Stimulated activated CD4-positive, alpha-beta T cell treated with anti-CD3 and anti-CD28 coated beads, Interleukin-1b, Interleukin-23, amount 100 ng/mL, for 1 hour (primary cell): ENCODE measurements at regions not wholly inside any gene's neighbourhood (a gene's known extent, or its start where the extent isn't known, plus 50 kb on each side); places are given as distances from the start of the nearest gene placed in this dataset.
"Not testable (repeated sequence)": the region's sequence is repeated elsewhere in the genome, so short reads cannot be mapped to it uniquely, and the experiment has no call there.

Experiments used
- DNase-seq, 2 donors: peaks; one replicate each; pipeline ENCODE4 v3.0.0-alpha.2; 2020; ENCODE audit warnings: low read depth in 2 of 2

DNA sequence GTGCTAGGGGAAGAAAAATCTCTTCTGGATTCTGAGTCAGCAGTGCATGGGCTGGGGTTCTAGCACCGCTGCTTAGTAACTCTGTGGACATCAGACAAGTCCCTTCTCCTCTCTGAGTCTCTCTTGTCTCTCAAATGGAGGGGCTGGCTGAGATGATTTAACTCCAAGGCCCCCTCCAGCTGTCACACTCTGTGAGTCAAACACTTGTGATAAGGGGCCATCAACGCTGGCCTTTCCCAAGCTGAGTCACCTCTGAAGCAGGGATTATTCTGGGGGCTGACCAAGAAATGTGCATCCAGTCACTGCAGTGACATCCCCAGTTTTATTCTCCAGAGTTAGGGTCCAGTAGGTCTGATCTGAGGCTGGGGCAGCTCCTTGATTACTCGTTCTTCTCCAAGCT lies 110.4 kb upstream of the ZNF462 start:
- DNase-seq = no peak

DNA sequence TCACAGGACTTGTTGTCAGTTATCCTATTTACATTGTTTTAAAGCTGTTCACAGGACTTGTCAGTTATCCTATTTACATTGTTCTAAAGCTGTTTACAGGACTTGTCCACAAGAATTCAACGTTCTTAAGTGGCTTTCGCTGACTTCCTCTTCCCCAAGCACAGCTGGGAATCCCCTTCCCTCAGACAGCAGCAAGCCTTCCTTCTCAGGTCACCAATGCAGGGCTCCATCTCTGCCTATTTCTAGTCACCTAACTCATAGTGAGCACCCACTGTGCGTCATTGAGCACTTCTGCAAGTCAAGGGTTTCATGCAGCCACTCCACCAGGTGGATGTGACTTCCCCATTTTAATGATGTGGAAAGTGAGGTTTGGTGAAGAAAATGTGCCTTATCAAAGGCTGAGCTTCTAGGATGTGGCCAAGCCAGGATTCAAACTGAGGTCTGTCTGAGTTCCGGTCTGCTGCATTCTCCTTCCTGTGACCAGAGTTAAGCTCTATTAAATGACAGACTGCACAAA lies 109.8 kb upstream of the ZNF462 start:
- DNase-seq = no peak

DNA sequence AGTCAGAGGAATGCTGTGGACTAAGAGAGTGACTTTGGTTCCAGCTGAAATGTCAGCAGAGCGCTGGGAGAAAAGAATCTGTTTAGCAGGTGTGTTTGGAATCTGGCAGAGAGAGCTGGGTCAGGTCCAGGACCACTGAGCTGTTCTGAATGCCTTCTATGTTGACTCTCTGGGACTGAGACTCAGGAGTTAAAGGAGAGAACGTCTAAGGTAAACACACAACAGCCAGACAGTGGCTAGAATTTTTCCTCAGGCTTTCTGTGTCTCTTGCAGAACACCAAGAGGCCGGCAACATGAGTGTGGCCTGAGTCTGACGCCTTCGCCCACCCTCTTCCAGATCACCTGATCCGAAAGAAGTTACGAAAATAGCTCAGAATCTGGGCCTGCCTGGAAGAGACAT lies 107.2 kb upstream of the ZNF462 start:
- no peak for DNase-seq

DNA sequence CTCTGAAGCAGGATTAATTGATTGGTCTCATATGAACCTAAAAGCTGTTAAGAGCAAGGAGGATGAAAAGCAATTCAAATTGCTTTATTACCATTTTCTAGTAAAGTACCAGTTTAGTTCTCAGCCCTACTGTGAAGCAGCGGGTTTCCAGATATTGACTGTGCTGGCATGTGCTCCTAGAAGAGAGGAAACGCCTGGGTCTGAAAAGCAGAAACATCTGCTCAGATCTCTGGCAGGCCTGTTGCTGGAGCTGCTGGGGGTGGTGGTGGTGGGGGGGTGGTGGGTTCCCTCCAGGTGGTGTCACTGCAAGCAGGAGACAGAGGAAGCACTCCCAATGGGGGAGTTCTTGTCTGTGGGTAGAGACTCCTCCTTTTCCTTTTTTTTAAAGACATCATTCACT lies 105.5 kb upstream of the ZNF462 start:
- no peak for DNase-seq

DNA sequence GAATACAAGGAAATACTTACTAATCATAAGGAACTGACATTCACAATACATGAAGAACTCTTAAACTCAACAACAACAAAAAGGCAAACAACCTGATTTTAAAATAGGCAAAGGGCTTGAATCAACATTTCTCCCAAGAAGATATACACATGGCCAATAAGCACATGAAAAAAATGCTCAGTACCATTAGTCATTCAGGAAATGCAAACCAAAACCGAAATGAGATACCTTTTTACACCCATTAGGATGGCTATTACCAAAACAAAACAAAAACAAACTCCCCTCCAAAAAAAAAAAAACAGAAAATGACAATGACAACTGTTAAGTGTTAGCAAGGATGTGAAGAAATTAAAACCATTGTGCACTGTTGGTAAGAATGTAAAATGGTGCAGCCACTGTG lies 104.1 kb upstream of the ZNF462 start:
- DNase-seq = no peak

DNA sequence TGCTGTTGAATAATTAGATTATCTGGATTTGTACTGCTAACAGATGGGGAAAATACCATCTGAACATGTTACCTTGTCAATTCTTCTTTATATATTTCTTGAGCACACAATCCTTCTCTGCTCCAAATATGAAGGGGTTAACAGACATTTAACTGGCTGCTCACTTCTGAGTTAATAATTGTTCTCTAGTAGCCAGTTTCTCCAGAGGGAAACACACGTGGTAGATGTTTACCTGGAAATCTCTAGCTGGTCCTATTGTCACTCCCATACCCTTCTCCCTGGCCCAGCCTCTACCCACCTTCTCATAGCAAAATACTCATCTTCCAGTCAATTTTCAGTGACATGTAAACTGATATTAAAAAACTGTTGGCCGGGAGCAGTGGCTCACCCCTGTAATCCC lies 101.5 kb upstream of the ZNF462 start:
- DNase-seq = no peak

DNA sequence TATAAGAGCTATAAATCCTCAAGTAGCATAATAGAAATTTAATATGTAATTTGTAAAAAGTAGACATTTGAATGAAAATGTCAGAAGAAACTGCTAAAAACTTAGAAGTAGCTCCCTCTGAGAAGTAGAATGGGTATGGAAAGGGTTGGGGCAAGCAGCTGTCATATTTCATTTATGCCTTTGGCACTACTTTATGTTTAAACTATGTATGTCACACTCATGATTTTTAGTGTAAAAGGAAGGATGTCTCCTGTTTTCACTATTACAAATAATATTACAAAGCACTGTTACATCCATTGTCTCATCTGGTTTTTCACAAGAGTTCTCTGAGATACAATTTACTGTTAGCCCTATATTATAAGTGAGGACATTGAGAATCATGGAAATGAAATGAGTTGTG lies 96.3 kb upstream of the ZNF462 start:
- no peak for DNase-seq

DNA sequence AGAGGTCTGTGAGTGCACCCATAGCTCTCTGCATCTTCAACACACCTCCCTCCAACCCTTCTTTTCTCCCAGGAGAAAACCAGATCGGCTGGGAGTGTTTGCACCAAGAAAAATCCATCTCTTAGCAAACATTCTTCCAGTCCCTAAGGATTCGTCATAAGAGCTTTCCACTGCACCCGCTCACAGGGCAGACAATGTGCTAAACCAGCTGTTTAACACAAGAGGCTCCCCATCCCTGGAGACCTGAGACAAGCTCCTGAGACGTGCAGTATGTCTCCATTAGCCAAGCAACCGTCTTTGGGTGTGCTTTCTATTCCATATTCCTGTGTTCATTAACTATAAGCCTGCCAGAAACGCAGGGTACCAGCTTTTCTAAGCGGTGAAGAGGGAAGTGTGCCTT lies 93.6 kb upstream of the ZNF462 start:
- DNase-seq = no peak

DNA sequence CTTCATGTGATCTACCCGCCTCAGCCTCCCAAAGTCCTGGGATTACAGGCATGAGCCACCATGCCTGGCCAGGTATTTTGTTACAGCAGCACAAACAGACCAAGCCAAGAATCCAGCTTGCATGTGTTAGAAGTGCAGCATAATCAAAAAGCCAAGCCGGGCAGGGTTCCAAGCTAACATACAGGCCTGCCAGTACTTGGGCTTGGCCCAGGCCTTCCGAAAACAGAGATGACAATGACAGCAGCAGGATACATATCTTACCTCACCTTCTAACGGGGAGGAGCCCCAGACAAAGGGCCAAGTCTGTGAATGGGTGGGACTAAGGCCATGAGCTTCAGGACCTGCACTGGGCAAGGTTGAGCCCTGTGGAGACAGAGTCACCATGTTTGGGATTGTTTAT lies 91.4 kb upstream of the ZNF462 start:
- no peak for DNase-seq

DNA sequence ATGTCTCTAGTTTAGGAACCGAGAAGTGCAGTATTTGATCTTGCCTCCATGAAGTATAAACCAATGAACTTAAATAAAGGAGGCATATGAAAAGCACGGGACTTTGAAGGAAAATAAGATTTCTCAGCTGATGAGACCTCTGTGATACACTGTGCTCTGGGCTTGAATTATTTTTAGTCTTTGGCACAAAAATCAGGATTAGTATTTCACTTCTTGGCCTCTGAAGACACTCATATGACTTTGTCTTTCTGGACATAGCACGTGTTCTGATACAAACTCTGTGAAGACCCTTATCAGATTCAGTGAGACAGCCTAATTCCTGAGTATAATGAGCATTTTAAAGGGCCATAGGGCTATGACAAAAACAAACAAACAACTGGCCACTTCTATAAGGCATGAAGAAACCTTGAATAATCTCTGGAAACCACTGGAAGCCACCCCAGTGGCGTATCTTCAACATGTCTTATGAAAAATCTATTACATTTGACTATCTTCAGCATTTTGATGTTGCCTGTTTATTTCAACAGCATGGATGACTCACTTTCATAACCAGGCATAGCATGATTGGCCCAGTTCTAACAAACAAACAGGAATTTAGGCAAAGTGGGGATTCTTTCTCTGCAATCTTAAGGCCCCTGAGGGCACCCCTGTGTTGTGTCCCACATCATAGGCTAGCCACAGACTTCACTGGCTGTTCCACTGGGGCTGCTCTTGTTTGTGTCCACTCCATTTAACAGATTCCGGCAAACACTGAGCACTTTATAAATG lies 90.3 kb upstream of the ZNF462 start:
- no peak for DNase-seq

DNA sequence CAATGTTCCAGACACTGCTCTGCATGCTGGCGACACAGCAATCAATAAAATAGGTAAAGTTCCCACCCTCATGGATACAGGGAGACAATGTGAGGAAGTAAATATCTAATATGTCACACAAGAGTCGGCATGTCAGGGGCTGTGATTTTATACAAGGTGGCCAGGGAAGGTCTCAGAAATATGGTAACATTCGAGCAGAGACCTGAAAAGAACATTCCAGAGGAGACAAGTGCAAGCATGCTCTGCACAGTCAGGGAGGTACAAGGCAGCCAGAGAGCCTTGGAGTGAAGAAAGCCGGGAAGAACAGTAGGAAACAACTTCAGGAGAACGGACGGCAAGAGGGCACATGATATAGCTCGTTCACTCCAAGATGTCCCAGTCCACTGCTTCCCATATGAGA lies 89.2 kb upstream of the ZNF462 start:
- DNase-seq = no peak

DNA sequence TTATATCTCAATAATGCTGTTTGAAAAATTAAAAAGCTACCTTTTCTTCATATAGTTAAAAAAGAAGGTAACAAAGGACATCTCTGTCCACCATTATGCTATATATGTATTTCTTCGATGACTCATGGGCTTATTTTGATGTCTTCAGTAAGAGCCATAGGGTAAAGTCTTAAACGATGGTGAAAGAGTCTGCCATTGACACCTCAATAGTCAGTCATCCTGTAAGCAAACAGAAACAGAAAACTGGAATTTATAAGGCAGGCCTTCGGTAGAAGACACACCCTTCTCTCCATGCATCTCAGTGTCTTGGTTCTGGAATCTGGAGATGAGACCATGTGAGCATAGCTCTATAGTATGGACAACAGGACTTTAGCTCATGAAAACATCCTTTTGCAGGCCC lies 87.0 kb upstream of the ZNF462 start:
- no peak for DNase-seq

DNA sequence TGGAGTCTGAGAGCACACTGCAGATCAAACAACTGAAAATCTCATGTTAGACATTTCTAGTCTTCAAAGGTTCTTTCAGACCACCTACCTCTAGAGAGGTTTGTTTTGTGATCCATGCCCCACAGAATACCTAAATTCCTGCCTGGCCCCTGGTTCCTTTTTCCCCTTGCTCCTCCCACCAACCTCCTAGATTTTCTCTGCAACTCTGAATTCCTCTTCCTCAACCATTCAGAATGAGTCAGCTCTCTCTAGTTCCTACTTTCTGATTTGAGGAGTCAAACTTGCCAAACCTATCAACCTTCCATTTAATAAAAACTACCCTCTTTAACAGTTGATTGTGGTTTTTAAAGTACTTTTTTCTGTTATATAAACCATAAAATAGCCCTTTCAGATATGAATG lies 83.2 kb upstream of the ZNF462 start:
- no peak for DNase-seq

DNA sequence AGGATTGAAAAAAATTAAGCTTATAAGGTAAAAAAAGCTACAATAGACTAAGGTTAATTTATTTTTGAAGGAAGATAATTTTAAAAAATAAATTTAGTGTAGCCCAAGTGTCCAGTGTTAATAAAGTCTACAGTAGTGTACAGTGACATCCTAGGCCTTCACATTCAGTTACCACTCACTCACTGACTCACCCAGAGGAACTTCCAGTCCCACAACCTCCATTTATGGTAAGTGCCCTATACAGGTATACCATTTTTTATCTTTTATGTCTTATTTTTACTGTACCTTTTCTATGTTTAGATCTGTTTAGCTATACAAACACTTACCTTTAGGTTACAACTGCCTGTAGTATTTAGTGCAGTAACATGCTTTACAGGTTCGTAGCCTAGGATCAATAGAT lies 79.8 kb upstream of the ZNF462 start:
- no peak for DNase-seq

DNA sequence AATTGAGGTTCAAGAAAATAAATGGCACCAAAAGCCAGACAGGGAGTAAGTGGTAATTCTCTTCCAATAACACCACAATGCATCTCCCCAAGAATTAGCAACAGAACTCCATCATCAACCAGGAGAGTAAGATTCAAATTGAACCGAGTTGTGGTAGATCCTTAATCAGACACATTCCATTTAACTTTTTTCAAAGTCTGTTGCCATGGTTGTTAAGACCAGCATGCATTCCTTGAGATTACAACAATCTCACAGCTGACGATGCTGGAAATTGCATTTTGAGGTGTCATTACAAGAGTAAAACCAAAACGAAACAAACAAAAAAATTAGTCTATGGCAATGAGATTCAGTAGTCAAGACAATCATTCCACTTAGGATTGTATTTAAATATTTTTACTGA lies 78.9 kb upstream of the ZNF462 start:
- no peak for DNase-seq

DNA sequence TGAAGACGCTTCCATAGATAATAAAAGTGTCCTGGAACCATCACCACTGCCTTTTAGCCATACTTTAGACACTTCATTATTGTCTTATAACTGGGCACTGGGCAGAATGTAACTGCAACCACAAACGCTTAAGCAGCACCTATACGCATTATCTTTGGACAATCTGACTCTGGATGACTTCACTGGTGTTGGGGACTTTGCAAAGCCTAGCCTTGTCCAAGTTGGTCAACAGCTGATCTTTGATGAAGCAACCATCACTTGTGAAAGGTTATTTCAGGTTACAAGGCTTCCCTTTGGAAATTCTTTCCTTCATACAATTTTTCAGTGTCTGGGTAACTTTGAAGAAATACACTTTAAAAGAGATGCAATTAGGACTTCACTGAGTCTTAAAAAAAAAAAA lies 77.8 kb upstream of the ZNF462 start:
- DNase-seq = no peak

DNA sequence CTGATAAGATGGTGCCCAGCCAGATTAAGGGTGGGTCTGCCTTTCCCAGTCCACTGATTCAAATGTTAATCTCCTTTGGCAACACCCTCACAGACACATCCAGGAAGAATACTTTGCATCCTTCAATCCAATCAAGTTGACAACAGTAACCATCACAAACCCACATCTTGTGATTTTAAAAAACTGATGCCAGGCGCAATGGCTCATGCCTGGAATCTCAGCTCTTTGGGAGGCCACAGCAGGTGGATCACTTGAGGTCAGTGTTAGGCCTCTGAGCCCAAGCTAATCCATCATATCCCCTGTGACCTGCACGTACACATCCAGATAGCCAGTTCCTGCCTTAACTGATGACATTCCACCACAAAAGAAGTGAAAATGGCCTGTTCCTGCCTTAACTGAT lies 74.9 kb upstream of the ZNF462 start:
- not testable (repeated sequence) for DNase-seq

DNA sequence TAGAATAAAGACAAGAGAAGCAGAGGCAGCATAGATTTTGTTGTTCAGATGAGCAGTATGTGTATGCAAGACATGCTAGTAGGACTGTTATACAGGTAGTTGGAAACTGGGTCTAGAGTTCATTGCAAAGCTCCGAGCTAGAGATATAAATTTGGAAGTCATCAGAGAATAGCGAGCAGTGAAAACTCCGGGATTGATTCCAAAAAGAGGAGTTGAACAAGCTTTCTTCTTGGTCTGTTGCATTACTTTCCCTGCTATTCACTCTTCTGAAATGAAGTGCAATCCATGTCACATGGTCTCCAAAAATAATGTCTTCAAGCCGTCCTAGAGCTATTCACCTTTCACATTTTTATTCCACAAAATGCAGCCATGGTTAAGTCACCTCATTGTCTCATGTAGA lies 67.9 kb upstream of the ZNF462 start:
- no peak for DNase-seq

DNA sequence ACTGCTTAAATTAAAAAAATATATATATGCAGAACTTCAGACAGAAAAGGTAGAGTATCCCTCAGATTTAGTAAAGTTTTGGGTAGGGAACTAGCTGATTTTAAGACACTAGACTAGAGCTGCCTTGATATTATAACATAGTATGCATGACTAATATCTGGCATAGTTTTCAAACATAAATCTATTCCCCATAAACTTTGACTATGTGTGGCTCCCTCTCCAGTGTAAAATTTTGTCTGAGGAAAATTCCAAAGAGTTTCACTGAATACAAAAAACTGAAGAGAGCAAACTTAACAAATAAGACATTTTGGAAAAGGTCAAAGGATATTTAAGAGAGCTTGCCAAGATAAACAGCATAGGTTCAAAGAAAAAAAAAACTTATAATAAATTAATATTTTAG lies 66.2 kb upstream of the ZNF462 start:
- no peak for DNase-seq

DNA sequence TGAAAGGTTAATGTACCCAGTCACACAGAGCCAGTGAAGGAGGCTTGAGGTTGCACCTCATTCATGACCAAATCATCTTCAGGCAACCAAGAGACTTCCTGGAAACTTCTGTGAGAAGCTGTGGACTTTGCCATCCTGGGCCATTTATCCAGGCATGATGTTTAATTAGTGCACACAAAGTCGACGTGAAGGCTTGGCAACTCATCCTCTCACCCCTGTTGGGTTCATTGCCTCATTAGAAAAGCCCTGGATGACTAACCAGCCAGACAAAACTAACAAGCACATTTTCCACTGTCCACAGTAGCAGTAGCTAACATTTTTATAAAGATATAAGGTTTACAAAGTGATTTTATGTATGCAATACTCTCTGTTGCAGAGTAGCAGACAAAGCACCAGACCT lies 65.7 kb upstream of the ZNF462 start:
- DNase-seq = no peak

DNA sequence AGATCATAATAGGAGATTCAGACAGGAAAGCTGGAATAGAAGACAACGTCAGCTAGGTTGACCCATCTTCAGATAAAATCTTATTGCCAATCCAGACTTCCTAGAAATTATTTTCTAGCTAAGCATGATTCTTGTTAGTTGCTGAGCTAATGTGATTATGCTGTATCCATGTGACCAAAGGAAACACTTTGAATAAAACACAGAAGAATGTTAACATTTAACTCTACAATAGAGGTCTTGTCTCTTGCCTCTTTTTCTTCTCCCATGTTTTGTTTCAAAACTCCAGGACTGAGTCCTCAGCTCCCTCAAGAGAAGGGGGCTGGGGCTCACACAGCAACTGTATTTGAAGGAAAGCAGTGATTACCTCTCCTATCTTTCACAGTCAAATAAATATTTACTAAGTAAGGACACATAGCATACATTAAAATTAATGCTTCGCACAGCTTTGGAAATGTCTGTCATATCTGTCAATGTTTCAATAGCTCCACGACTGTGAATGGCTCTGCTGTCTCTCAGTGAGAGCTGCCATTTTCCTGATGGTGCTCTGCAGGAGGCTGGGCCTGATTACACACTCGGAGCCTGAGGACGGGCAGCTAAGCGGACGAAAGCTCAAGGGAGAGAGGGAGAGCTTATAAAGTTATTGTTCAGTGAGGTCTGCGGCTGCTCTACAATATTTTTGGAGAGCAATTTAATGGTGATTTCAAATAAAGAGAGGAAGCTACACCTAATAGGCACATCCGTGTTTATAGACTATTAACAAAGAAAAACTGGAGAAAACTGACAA lies 64.8 kb upstream of the ZNF462 start:
- DNase-seq = no peak

DNA sequence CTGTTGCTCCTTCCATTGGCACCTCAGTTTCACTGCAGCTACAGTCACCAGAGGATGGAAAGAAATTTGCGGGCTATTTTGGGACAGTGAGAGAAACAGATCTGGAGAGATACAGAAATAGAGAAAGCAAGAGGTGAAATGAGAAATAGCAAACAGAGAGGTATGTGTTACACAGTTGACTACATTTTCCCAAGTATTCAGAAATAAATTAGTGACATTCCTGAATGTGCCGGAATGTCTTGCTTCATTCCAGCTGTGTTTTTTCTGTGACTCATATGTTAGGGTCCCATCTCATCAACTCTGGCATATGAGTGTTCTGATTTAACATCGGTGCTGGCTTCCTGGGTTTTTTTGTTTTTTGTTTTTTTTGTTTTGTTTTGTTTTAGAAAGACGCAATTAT lies 63.8 kb upstream of the ZNF462 start:
- DNase-seq = no peak

DNA sequence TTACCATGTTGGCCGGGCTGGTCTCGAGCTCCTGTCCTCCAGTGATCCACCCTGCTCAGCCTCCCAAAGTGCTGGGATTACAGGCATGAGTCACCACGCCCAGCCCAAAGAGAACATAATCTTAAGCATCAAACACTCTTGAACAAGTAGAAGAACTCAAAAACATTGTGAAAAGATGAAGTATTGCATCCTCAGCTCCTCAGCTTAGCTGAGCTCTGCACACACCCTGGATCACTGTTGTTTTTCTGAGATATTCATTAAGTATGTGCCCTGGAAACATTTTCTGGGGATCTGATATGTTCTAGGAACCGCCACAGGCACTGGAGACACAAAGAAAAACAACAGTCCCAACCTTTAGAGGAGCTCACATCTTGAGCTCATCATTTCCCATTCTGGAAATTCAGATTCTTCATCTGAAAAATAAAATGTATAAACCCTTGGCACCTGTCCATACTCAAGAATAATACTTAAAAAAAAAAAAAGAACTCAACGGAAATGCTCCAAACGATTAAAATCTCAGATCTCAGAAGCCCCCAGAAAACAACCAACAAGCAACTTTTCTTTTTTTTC lies 62.2 kb upstream of the ZNF462 start:
- no peak for DNase-seq
